ENCODE measurements at regions not wholly inside any gene's neighbourhood (a gene's known extent, or its start where the extent isn't known, plus 50 kb on each side); places are given as distances from the start of the nearest gene placed in this dataset.

DNA sequence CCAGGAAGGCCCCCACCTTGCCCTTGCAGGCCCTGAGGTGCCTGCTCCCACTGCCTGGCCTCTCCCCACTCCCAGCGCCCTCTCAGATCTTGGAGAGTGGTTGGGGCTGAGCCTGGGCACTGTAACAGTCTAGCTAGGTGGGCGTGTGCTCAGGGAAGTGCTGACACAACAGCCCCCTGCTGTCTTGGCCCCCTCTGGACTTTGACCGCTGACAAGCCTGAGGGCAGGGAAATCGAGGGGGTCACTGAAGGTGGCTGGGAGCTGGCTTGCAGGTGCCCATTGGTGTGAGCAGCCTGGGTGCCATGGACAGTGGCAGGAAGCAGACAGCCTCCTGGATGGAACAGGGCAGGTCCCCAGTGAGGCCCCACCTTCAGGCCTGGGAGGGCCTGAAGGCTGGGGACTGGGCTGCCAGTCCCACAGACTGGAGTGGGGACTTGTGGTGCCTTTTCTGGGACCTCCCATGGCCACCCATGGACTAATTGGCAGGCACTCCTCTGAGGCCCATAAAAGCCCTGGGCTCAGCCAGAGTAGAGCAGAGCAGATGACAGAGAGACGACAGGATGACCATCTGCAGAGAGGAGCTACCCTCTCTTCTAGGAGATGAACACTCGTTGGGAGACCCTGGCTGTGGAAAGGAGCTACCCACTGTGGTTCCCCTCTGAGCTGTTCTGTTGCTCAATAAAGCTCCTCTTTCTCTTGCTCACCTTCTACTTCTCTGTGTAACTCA, 158.6 kb upstream of the SLC38A2 start:
- H3K27ac ChIP-seq = no peak overlapping the region
- TF ChIP-seq ZFX (IDR thresholded peaks at IDR 0.05; ENCODE audit: borderline replicate concordance) = no peak
- TF ChIP-seq, protein P1, sequence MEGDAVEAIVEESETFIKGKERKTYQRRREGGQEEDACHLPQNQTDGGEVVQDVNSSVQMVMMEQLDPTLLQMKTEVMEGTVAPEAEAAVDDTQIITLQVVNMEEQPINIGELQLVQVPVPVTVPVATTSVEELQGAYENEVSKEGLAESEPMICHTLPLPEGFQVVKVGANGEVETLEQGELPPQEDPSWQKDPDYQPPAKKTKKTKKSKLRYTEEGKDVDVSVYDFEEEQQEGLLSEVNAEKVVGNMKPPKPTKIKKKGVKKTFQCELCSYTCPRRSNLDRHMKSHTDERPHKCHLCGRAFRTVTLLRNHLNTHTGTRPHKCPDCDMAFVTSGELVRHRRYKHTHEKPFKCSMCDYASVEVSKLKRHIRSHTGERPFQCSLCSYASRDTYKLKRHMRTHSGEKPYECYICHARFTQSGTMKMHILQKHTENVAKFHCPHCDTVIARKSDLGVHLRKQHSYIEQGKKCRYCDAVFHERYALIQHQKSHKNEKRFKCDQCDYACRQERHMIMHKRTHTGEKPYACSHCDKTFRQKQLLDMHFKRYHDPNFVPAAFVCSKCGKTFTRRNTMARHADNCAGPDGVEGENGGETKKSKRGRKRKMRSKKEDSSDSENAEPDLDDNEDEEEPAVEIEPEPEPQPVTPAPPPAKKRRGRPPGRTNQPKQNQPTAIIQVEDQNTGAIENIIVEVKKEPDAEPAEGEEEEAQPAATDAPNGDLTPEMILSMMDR (IDR thresholded peaks at IDR 0.05) = no peak

DNA sequence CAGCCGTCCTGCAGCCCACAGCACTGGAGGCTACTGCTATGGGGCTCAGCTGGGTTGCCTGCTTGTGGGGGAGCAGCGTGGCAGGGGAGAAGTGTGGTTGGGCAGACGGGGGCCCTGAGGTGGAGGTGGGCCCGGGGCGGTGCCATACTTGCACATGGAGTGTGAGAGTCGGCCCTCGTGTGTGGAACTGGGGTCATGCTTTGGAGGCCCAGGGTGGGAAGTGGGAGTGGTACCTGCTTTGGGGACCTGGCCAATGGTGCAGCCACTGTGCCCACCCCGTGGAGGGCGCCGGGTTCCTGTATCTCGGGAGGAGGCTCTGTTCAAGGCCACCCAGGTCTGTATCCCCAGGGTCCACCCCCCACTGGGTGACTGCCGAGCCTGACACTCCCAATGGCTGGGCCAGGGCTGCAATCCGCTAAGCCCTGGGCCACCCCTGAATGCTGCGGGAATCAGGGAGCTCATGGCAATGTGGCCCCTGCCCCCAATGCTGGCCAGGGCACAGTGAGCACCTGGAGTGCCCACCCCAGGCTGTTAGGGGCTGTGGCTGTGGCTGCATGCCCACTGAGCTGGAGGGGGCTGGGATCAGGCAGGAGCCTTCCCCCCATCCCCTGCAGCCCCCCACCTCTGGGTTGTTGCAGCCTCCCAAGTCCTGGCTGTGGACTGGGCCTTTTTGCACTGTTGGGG, 157.9 kb upstream of the SLC38A2 start:
- TF ChIP-seq, protein P1 (IDR thresholded peaks at IDR 0.05) = no peak
- TF ChIP-seq ZFX (IDR thresholded peaks at IDR 0.05; ENCODE audit: borderline replicate concordance) = no peak
- H3K27ac ChIP-seq = no peak overlapping the region

DNA sequence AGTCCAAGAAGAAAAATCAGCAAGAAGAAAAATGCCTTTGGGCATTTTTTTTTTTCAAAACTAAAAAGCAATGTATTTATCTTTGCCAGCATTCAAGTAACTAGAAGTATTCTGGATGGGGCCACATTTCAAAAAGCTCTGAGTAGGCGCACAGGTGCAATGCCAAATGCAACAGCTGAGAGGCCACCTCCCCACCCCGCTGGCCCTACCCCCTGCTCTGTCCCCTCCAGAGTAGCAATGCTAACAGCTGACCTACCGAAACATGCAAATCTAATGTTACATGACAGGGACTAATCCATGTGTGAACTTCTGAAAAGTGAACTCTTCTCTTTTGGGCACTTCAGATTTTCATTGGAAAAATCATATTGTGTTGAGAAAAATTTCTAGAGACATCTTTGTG, 153.7 kb upstream of the SLC38A2 start:
- H3K27ac ChIP-seq = no peak overlapping the region
- no peak for TF ChIP-seq ZFX (IDR thresholded peaks at IDR 0.05; ENCODE audit: borderline replicate concordance)
- TF ChIP-seq, protein P1 (IDR thresholded peaks at IDR 0.05) = no peak

DNA sequence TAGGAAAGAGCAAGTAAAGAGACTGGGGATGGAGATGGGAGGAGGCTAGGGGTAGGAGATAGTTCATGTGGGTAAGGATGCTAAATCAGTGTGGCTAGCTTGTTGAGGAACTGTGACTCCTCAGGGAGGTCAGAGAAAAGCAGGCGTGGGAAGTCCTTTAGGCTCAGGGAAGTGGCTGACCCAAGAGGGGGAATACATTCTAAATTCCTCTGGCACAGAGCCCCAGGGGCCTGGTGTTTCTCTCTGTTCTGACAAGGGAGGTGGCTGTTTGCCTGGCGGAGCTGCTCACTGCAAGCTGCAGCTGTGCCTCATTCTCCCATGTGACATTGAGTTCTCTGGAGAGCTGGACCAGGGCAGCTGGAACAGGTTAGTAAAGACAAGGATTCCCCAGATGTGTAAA, 152.2 kb upstream of the SLC38A2 start:
- no peak overlapping the region for H3K27ac ChIP-seq
- TF ChIP-seq, protein P1 (IDR thresholded peaks at IDR 0.05) = no peak
- TF ChIP-seq ZFX (IDR thresholded peaks at IDR 0.05; ENCODE audit: borderline replicate concordance) = no peak

DNA sequence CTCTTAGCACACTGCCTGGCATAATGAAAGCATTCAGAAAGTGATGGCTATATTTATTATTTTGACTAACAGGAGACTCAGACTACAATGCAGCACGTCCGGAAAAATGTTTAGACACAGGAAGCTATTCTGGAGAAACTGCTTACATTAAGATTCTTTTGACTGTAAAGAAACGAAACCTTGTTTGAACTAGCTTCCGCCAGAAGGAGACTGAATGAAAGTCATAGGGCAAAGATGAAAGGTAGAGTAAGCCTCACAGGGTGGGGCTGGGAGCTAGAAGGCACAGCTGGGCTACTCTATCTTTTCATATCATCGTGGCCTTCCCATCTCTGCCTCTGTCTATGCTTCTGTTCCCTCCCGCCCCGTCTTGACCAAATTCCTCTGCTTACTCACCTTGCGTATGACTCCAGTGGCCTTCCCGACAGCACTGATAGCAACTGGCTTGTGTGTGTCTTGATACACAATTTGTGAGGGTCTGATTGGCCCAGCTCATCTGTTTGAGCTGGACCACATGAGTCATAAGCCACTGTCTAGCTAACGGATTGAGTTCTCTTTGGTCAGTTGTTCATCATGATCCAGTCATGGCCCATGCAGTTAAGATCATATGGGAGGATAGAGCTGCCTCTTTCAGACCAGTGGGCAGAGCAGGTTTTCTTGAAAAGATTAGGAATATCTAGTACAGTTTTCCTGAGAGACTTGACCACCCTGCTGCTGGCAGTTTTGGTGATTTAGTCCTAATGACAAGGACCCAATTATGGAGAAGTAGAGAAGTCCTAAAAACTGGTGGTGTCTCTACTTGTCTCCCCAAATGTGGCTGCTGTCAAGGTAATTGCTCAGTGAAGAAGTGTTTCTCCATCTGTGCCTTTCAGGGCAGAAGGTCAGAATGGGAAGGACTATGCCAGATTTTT, 151.5 kb upstream of the SLC38A2 start:
- TF ChIP-seq, protein P1 (IDR thresholded peaks at IDR 0.05) = no peak
- TF ChIP-seq ZFX (IDR thresholded peaks at IDR 0.05; ENCODE audit: borderline replicate concordance) = no peak
- H3K27ac ChIP-seq = no peak overlapping the region

DNA sequence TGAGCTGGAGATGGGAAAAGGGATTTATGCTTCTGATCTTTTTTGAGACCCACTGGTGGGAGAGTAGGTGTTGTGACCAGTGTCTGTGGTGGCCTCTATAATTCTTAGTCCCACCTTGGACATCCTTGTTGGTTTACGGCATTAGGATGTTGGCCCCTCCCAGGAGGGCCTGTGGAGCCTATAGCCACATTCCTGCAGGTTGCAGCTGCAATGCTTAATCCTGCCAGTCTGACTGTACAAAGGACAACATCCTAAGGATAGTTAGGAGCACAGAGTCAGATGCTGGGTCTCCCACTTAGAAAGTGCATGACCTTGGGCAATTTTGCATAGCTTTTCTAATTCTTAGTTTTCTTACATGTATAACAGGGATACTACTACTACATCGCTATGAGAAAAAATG, 150.9 kb upstream of the SLC38A2 start:
- no peak for TF ChIP-seq ZFX (IDR thresholded peaks at IDR 0.05; ENCODE audit: borderline replicate concordance)
- TF ChIP-seq, protein P1 (IDR thresholded peaks at IDR 0.05) = no peak
- no peak overlapping the region for H3K27ac ChIP-seq
